HG02938 (cell line): ENCODE measurements at regions not wholly inside any gene's neighbourhood (a gene's known extent, or its start where the extent isn't known, plus 50 kb on each side); places are given as distances from the start of the nearest gene placed in this dataset.

Experiments used
- ATAC-seq: cut with Tn5 transposase; IDR thresholded peaks from one replicate; pipeline ENCODE4 v1.9.1; 2021; ENCODE audit warnings: mild to moderate bottlenecking, moderate library complexity; ENCODE audit not compliant: unreplicated experiment

GRCh38 chr17:72531729-72532128 is 410.9 kb downstream of the SOX9 start:
- no peak for ATAC-seq

DNA sequence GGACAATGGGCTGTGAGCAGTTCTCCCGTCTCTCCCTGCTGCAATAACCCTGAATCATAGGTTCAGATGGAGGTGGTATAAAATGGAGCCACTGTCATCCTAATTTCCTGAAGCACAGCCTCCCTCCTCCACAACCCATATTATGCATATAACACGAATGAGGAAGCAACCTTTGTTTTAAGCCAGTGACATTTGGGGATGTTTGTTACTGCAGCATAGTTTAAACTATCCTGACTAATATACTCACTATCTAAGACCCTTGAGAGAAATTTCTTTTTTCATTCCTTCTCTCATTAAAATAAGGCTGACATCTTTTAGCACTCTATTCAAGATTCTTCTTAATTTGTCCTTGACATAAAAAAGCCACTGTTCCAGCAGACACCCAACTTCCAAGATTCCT is 413.4 kb downstream of the SOX9 start:
- ATAC-seq, result no peak

- ATAC-seq, result no peak
Measured at GRCh38 chr17:72534776-72535175, 414.0 kb downstream of the SOX9 start.

DNA sequence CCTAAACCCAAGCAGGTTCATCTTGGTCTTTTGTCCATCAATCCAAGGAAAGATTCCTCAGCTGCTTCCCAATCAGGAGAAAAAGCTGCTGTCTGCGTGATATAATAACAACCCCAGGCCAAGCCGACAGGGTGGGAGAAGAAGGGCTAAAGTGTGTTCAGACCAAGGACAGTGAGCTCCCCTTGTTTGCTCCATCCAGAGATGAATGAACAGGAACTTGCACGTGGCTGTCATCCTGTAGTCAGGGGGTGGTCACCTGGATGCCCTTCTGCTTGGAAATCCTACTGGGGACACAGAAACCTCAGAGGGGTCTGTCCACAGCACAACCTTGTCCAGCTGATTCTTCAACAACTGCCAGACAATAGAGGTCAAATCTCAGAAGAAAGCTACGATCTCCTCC is 414.5 kb downstream of the SOX9 start:
- no peak for ATAC-seq

GRCh38 chr17:72535779-72536178 is 415.0 kb downstream of the SOX9 start:
- no peak for ATAC-seq

DNA sequence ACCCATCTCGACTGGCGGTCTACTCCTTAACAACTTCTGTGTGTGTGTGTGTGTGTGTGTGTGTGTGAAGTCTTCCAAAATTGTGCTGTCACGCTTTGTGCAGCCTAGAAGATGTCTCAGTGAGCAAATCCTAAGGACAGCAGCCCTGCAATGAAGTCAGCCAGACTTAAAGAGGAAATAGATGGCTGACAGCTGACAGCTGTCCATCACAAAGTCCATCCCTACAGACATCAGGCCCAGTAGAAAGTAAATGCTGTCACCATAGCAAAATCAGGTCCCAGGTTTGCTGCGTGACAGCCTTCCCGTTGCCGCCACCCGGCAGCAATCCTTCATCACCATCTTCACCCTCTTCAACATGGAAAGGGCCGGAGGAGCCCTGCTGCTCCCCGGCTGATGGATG is 416.0 kb downstream of the SOX9 start:
- no peak for ATAC-seq

- no peak for ATAC-seq
Measured at GRCh38 chr17:72538443-72538842, 417.6 kb downstream of the SOX9 start.

GRCh38 chr17:72538901-72539352 is 418.1 kb downstream of the SOX9 start:
- ATAC-seq, result no peak

- ATAC-seq, result peak; percentile 73
Measured at GRCh38 chr17:72539981-72540897, 419.4 kb downstream of the SOX9 start.

DNA sequence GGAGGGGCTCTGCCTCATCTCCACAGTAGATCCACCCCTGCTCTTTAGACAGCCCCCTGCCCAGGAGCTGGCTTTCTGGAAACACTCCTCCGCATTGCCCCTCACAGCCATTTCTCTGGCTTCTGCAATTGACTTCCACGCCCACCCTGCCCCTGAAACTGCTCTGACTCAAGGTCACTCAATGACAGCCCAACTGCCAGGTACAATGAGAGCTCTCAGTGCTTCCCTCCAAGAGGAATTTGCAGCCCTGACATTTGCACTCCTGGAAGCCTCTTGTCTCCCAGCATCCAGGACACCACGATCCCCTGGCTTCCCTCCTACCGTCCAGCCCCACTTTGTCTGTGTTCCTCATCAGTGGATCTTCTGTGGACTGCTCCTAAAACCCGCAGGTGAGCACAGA is 421.5 kb downstream of the SOX9 start:
- ATAC-seq, result no peak

- no peak for ATAC-seq
Measured at GRCh38 chr17:72545766-72546165, 424.9 kb downstream of the SOX9 start.

GRCh38 chr17:72553051-72553755 is 432.4 kb downstream of the SOX9 start:
- no peak for ATAC-seq

DNA sequence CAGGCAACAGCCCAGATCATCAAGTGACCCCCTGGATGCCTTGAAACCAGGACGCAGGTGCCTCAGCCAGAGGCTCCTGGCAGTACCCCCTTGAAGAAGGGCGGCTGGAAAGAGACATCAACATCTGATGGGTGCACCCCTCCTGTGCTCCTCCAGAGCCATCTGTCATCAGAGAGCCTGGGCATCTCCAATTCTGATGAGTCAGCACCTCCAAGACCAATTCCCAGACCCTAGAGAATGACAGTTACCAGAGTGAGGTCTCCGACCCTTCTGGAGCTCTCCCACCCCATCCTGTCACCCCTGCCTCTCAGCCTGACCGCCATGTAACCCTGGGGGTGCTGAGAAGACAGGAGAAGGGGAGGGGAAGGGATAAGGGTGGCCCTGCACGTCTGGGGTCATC is 433.7 kb downstream of the SOX9 start:
- no peak for ATAC-seq

GRCh38 chr17:72555052-72555451 is 434.2 kb downstream of the SOX9 start:
- ATAC-seq, result no peak

DNA sequence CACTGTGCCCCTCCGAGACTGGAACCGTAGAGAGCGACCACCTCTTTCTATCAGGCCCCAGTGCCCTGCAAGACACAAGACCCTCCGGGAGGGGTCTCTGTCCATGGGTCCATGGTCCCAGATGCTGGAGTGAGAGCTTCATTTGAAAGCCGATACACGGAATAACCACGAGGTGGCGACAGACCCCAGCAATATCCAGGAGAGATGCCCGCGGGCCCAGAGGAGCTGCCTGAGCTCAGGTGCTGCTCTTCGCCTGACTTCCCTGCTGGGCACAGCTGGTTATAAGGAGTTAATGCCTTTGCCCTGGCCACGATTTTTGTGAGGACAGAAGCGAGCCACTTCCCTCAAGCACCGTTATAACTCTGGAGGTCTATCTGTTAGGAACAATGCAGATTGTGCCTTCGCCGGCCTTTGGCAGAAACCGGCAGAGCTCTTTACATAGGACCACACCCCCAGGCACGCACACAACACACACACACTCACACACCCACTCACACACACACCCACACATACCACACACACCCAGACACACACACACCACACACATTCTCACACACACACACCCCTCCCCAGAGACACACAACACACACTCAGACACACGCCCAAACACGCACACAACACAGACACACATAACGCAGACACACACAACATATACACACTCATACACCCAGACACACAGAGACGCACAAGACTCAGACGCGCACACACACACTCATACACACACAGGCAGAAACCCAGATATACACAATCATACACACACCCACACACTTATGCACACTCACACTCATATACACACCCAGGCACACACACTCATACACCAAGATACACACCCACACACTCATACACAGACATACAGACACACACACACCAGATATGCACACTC is 436.4 kb downstream of the SOX9 start:
- ATAC-seq, result peak; percentile 72

DNA sequence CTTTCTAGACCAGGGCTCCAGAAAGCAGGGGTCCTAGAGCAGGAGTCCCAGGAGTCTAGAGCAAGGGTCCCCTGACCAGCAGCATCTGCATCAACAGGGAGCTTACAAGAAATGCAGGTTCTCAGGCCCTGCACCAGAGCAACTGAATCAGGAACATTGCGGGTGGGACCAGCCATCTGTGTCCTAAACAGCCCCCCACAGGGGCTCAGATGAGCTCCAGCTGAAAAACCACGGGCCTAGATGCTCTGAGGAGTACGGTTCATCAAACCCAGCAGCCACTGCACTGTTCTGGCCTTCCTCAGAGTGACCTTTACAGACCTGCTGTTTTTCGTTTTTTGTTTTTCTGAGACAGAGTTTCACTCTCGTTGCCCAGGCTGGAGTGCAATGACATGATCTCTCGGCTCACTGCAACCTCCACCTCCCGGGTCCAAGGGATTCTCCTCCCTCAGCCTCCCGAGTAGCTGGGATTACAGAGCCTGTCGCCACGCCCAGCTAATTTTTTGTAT is 438.2 kb downstream of the SOX9 start:
- no peak for ATAC-seq

GRCh38 chr17:72560303-72561247 is 439.8 kb downstream of the SOX9 start:
- peak; percentile 70 for ATAC-seq

DNA sequence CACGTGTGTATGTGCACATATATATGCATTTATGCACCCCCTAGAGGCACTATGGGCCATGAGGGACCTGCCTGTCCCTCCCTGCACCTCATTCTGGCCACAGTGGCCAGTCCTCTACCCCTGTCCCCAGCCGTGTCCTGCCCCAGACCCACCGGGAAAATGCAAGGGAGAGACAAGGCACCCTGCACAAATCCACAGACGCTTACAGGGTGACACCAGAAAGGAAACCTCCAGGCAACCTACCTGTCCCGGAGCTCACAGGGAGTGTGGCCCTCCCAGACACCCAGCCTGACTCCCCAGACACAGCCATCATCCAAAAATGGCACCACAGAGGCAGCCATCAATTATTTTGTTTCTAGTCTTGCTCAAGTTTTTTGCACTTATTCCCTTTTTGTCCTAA is 440.4 kb downstream of the SOX9 start:
- ATAC-seq, result no peak

DNA sequence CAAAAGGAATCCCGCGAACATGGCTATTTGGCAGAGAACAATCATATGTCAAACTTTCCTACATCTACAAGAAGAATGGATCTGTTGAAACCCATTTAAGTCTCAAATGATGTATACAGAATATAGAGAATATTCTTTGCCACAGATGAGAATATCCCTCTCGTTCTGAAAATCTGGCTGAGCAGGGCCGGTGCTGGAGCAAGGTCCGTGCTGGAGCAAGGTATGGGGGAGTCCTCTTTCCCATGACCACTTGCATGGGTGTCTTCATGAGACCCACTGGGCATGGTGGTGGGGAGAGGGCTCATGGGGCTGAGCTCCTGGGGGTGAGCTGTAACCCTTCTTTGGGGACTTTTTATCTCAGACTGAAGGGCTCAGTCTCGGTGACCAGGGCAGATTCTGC is 440.9 kb downstream of the SOX9 start:
- ATAC-seq, result no peak
